Activated CD4-positive, alpha-beta T cell treated with anti-CD3 and anti-CD28 coated beads, Interleukin-2, Interleukin-6, amounts not matched to agents 100 ng/mL and 50 ng/mL, durations not matched to agents 16 hours and 8 hours (primary cell): ENCODE measurements at regions not wholly inside any gene's neighbourhood (a gene's known extent, or its start where the extent isn't known, plus 50 kb on each side); places are given as distances from the start of the nearest gene placed in this dataset.

ENCODE experiments used
- DNase-seq: peaks from one replicate; pipeline ENCODE4 v3.0.0-alpha.2; 2020

GRCh38 chr3:157794771-157795170, 291.6 kb upstream of the VEPH1 start:
- DNase-seq = no peak

GRCh38 chr3:157793745-157794144, 290.5 kb upstream of the VEPH1 start:
- no peak for DNase-seq

DNA sequence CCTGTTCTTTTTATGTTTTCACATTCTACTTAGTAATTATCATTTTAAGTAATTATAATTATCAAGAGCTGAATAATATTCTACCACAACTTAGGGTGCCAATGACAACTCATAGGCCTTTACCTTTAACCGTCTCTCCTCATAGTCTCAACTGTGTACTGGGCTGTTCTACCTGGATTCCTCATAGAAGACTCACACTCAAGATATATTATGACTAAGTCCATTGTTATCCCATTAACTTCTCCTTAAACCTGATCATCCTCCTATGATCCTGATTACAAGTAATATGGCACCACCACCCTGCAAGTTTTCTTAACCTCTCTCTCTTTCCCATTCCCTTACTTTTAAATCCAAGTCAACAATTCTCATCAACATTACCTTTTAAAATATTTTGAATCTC, 285.9 kb upstream of the VEPH1 start:
- no peak for DNase-seq

GRCh38 chr3:157786618-157787017, 283.4 kb upstream of the VEPH1 start:
- no peak for DNase-seq

DNA sequence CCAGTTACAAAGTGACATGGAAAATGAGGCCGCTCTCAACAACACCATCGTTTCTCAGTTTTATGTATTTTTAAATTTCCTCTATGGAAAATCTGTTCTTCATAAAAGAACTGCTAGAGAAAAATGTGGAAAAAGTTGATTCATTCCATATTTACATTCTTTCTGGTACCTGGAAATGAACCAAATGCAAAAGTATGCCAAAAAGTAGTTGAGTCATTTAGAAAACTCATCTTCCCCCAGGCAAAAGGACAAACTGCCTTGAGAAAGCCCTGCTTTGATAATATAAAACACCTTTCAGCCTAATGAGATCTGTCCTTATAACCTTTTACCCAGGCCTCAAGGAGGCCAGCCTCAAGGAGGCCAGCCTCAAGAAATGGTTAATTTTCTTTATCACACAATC, 283.0 kb upstream of the VEPH1 start:
- DNase-seq = no peak

DNA sequence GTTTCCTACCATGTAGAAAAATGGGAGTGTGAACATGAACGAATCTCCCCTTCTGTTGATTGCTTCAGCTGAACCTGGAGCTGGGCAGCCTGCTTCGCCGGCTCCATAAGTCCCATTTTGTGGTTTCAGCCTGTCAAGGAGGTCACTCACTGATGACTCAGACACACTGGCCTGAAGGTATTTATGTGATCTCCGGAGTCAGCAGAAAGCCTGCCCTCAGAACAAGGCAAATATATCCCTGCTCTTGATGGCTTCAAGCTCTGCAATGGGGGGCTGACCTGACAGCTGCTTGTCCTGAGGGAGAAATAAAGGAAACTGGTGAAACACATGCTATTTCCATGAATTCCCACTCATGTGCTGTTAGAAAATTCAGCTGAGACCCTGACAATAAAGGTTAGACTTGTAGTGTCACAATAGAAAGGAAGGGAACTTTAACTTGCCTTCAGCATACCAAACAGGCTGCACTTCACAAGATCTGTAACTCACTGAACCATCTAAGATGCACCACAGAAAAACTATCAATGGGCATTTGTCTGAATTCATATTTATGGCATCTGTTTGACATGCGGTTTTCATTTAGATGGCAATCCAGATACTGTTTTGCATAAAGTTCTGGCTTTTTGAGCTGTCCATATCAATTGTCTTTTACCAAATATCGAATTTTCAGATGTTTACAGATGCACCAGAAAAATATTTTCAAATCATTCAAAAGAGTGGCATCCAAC, 282.0 kb upstream of the VEPH1 start:
- no peak for DNase-seq

- no peak for DNase-seq
Measured at GRCh38 chr3:157782236-157782635, 279.0 kb upstream of the VEPH1 start.

DNA sequence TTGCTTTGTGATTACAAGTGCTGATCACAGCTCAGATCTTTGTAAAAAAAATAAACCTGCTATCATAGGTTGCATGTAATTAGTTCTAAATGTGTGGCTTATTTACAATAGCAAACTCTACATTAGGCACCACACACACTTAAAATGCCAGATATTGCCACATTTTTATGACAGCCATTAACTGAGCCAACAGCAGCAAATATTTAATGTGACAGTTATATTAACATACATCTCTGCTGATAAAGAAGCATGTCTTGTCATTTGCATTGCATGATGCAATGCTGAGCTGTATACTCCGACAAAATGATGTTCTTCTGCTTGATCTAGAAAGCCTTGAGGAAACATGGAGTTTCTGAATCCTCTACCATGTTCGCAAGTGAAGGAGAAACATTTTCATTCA, 273.6 kb upstream of the VEPH1 start:
- no peak for DNase-seq

- DNase-seq = no peak
Measured at GRCh38 chr3:157775446-157775845, 272.2 kb upstream of the VEPH1 start.

DNA sequence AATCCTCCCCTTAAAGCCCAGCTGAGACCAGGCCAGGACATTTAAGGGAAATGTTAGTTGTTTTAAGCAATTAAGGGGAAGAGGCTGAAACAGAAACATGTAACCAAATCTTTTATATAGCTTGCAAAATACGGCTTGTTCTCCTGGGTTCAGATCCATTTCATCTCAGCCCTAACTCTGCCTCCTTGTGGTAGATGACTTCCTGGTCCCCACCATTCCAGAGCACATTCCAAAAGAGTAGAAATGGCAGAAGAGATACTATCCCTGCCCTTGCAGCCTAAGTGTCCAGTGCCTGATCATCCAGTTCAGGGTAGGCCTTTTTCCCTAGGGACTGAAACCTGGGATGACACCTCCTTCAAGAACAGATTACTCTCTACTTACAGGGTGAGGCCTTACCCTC, 266.2 kb upstream of the VEPH1 start:
- DNase-seq = no peak

GRCh38 chr3:157767607-157768006, 264.4 kb upstream of the VEPH1 start:
- no peak for DNase-seq

DNA sequence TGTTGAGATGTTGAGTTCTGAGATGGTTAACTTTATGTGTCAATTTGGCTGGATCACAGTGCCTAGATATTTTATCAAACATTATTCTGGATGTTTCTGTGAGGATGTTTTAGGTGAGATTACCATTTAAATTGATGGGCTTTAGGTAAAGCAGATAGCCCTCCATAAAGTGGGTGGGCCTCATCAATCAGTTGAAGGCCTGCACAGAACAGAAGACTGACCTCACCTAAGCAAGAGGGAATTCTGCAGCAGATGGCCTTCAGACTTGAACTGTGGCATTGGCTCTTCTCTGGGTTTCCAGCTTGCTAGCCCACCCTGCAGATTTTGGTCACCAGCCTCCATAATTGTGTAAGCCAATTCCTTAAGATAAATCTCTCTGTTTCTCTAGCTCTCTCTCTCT, 260.4 kb upstream of the VEPH1 start:
- DNase-seq = no peak

DNA sequence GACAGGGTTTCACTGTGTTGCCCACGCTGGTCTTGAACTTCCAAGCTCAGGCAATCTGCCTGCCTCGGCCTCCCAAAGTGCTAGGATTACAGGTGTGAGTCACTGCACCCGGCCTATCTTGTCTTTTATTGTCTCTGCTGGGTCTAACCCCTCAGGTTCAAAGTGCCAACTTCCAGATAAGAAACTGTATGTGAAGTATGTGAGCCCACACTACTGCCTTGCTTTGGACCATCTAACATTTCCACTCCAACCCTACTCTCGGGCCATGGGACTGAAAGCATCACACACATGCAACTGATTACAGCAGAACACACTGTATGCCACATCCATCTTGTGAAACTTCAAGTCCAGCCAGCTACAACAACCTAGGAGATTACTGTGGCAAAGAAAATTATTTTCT, 256.1 kb upstream of the VEPH1 start:
- no peak for DNase-seq

DNA sequence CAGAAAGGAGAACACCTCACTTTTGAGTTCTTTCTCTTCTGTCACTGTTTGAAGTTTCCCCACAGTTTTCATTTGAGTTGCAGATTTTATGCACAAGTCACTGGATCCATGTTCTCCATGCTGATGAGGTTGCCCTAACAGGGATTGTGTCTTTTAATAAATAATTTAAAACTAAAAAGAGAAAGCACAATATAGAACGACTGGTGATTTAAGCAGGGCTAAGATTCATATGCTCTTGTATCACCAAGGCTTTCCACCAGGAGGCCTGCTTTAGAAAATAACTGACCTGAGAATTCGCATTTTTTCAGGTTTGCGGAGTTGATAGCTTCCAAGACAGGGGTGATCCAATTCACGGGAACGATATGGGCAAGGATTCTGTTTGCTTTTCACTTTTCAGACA, 252.0 kb upstream of the VEPH1 start:
- no peak for DNase-seq

DNA sequence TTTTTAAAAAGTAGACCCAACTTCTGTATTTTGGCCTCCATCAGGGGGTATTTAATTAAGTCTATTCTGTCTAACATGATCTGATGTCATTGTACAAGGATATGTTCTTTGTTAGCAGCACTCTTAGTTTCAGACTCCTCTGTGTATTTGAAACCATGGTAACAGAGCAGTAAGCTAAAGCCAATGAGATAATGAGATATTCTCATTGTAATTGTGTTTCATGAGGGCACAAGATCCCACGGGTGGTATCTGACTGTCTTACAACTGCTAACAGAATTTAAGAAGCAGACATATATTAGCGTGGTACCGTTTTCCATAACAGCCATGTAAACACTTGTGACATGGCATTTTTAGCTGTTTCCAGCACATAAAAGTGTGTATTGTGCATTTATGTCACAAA, 251.2 kb upstream of the VEPH1 start:
- no peak for DNase-seq

- DNase-seq = no peak
Measured at GRCh38 chr3:157753787-157754136, 250.5 kb upstream of the VEPH1 start.

GRCh38 chr3:157752956-157753786, 250.0 kb upstream of the VEPH1 start:
- DNase-seq = no peak

DNA sequence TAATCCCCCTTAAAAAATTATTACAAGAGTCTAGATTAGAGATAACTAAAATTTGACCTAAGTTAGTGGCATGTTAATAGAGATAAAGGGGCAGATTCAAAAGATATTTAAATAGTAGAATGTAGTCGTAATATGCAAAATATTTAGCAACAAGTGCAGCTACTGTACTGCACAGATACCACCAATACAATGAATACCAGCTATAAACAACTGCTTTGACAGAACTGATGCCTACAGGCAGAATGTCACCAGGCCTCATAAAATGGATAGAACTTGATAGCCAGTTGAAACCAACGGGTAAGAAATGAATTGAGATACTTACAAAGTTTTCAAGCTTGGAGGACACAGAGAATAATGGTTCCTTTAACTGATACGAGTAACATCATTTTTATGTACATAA, 249.3 kb upstream of the VEPH1 start:
- no peak for DNase-seq

GRCh38 chr3:157751386-157751785, 248.2 kb upstream of the VEPH1 start:
- DNase-seq = no peak

- DNase-seq = no peak
Measured at GRCh38 chr3:157746391-157746790, 243.2 kb upstream of the VEPH1 start.

- no peak for DNase-seq
Measured at GRCh38 chr3:157741607-157742006, 238.4 kb upstream of the VEPH1 start.

GRCh38 chr3:157738441-157738840, 235.2 kb upstream of the VEPH1 start:
- no peak for DNase-seq

GRCh38 chr3:157718800-157719199, 215.6 kb upstream of the VEPH1 start:
- DNase-seq = no peak

GRCh38 chr3:157713101-157713500, 209.9 kb upstream of the VEPH1 start:
- no peak for DNase-seq

DNA sequence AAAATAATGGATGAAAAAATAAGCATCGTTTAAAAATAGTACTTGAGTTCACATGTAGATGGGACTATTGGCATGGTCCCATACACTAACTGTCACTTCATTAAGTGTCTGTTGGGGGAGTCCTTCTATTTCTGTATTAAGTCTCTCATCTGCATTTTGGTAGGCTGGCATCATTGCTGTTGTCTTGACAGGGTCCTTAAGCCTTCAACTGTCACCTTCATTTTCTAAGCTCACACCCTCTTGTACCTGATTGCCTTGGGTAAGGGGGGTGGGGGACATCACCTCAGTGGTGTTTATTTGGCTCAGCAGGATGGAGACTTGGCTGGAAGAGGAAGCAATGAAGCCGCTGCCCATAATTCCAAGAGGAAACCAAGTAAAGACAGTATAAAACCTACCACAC, 202.0 kb upstream of the VEPH1 start:
- no peak for DNase-seq
